ENCODE measurements at regions not wholly inside any gene's neighbourhood (a gene's known extent, or its start where the extent isn't known, plus 50 kb on each side); places are given as distances from the start of the nearest gene placed in this dataset.

DNA sequence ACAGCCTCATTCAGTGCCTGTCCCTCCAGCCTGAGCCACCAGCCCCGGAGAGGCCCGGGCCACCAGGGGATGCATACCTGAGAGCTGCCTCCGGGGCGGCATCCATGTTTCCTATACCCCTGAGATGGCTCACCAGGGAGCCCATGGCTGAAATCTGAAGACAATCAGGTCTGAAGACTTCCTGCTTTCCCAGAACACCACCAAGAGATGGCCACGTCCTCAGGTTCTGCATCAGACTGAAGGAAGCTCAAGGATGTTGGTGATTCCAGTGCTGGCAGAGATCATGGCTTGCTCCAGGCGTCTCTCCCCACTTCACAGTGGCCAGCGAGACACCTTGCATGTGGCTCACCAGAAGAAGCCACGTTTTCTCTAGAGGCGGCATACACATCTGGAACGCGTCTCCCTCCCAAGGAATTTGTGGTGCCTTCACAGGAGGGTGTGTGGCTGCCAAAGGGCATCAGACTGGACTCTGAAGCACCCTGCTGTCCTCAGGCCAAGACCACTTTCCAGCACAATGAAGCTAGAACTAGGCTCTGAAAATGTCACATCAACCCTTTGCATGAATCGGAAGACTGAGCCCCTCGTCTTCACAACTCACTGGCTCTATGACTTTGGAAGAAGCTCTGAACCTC, 170.7 kb upstream of the IRF2BP2 start:
- TF ChIP-seq, protein P1, sequence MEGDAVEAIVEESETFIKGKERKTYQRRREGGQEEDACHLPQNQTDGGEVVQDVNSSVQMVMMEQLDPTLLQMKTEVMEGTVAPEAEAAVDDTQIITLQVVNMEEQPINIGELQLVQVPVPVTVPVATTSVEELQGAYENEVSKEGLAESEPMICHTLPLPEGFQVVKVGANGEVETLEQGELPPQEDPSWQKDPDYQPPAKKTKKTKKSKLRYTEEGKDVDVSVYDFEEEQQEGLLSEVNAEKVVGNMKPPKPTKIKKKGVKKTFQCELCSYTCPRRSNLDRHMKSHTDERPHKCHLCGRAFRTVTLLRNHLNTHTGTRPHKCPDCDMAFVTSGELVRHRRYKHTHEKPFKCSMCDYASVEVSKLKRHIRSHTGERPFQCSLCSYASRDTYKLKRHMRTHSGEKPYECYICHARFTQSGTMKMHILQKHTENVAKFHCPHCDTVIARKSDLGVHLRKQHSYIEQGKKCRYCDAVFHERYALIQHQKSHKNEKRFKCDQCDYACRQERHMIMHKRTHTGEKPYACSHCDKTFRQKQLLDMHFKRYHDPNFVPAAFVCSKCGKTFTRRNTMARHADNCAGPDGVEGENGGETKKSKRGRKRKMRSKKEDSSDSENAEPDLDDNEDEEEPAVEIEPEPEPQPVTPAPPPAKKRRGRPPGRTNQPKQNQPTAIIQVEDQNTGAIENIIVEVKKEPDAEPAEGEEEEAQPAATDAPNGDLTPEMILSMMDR (tag by site-specific recombination; IDR thresholded peaks at IDR 0.05) = no peak
- TF ChIP-seq, protein P2, sequence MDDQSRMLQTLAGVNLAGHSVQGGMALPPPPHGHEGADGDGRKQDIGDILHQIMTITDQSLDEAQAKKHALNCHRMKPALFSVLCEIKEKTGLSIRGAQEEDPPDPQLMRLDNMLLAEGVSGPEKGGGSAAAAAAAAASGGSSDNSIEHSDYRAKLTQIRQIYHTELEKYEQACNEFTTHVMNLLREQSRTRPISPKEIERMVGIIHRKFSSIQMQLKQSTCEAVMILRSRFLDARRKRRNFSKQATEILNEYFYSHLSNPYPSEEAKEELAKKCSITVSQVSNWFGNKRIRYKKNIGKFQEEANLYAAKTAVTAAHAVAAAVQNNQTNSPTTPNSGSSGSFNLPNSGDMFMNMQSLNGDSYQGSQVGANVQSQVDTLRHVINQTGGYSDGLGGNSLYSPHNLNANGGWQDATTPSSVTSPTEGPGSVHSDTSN (CRISPR knock-in tag; IDR thresholded peaks at IDR 0.05) = no peak
- no peak for TF ChIP-seq ZNF121 (tag by site-specific recombination; IDR thresholded peaks at IDR 0.05)
- TF ChIP-seq ZNF366 (tag by site-specific recombination; conservative IDR thresholded peaks at IDR 0.05) = no peak
- TF ChIP-seq YY1 (tag by site-specific recombination; IDR thresholded peaks at IDR 0.05) = no peak

Measured in HEK293 (cell line).